HCT116 (cell line): ENCODE measurements at regions not wholly inside any gene's neighbourhood (a gene's known extent, or its start where the extent isn't known, plus 50 kb on each side); places are given as distances from the start of the nearest gene placed in this dataset.

Experiments
- ATAC-seq: fragments of 200-7000 bp; cut with Tn5 transposase; 2 replicates; pipeline ENCODE4 v1.9.1; 2020; ENCODE audit warnings: mild to moderate bottlenecking, moderate library complexity
- BruUV-seq: library from RNA; stranded (reverse); fragments of 400-500 nt; replicated peaks from 2 replicates; lab custom pipeline; 2021; lab: Mats Ljungman, UMichigan
- CTCF ChIA-PET: fragments of 300-600 bp; sonication (Branson Sonifier 250); formaldehyde crosslinking; loops from one replicate; lab custom pipeline; 2021; ENCODE audit warnings: antibody characterized with exemption; lab: Charles Lee
- POLR2A ChIA-PET: fragments of 300-600, 350-600 bp; sonication (Branson Sonifier 250); formaldehyde crosslinking; loops from one replicate; lab custom pipeline; 2021; ENCODE audit warnings: antibody characterized with exemption; lab: Charles Lee
- RAD21 ChIA-PET, 2 experiments: fragments of 300-600 bp; sonication (Branson Sonifier 250); formaldehyde crosslinking; loops; one replicate each; lab custom pipeline; 2023; ENCODE audit warnings: low total read pairs in 2 of 2; ENCODE audit not compliant: uncharacterized antibody in 2 of 2, unreplicated experiment in 2 of 2, low non-redundant PET in 1 of 2; lab: Charles Lee
- DNase-seq: peaks from one replicate; pipeline ENCODE4 v3.0.0-alpha.2; 2010; ENCODE audit warnings: low read depth, low spot score
- H2AFZ ChIP-seq: fragments of 200-600 bp; shearing (Covaris generic), sonication (generic); 2 replicates; pipeline ENCODE4 v1.6.1; 2017; ENCODE audit warnings: low read depth, mixed run types, mixed read lengths, antibody characterized with exemption, low read length; ENCODE audit not compliant: poor library complexity, severe bottlenecking
- H3K27ac ChIP-seq: 2 replicates; pipeline ENCODE4 v1.5.1; 2012; ENCODE audit warnings: low read depth, low read length
- H3K27me3 ChIP-seq: fragments of 200-600 bp; sonication (generic); 2 replicates; pipeline ENCODE4 v1.6.1; 2016; ENCODE audit warnings: mixed run types, low read length, mixed read lengths; ENCODE audit not compliant: insufficient read depth
- H3K36me3 ChIP-seq, 2 experiments: fragments of 200-500 bp in 1 of 2; fragments of 200-600 bp in 1 of 2; sonication (Bioruptor generic) in 1 of 2; sonication (generic) in 1 of 2; 2 replicates each; pipeline versions ENCODE4 v1.5.1 to v1.6.1; 2014 to 2016; ENCODE audit warnings: low read length in 2 of 2, inconsistent platforms in 1 of 2, mixed read lengths in 1 of 2, mixed run types in 1 of 2; ENCODE audit not compliant: insufficient read depth in 2 of 2, control insufficient read depth in 1 of 2
- H3K4me1 ChIP-seq, 2 experiments: fragments of 200-600 bp in 1 of 2; sonication (generic) in 1 of 2; 2 replicates each; pipeline versions ENCODE4 v1.5.1 to v1.6.1; 2012 to 2017; ENCODE audit warnings: low read length in 2 of 2, inconsistent platforms in 1 of 2, mild to moderate bottlenecking in 1 of 2, mixed read lengths in 1 of 2, mixed run types in 1 of 2, moderate library complexity in 1 of 2; ENCODE audit not compliant: insufficient read depth in 2 of 2, control insufficient read depth in 1 of 2
- H3K4me2 ChIP-seq: fragments of 200-600 bp; sonication (generic); 2 replicates; pipeline ENCODE4 v1.6.1; 2017; ENCODE audit warnings: mixed run types, low read length, mixed read lengths
- H3K4me3 ChIP-seq, 2 experiments: fragments of 200-600 bp in 1 of 2; sonication (generic) in 1 of 2; replicated peaks in 1 of 2; 2 replicates each; pipeline ENCODE4 v1.5.1; 2011 to 2016; ENCODE audit warnings: low read length in 2 of 2, control low read depth in 1 of 2, low read depth in 1 of 2, mild to moderate bottlenecking in 1 of 2, mixed read lengths in 1 of 2, mixed run types in 1 of 2
- H3K79me2 ChIP-seq: fragments of 200-600 bp; sonication (generic); 2 replicates; pipeline ENCODE4 v1.6.1; 2017; ENCODE audit warnings: mild to moderate bottlenecking, mixed run types, low read length, moderate library complexity, mixed read lengths; ENCODE audit not compliant: insufficient read depth
- H3K9ac ChIP-seq: fragments of 200-600 bp; sonication (generic); 2 replicates; pipeline ENCODE4 v1.6.1; 2016; ENCODE audit warnings: low read length, mixed read lengths
- H3K9me2 ChIP-seq: fragments of 200-600 bp; sonication (generic), shearing (Covaris generic); 2 replicates; pipeline ENCODE4 v1.6.1; 2017; ENCODE audit warnings: mixed run types, mild to moderate bottlenecking, moderate library complexity; ENCODE audit not compliant: insufficient read depth
- H3K9me3 ChIP-seq, 2 experiments: fragments of 200-500 bp in 1 of 2; fragments of 200-600 bp in 1 of 2; sonication (Bioruptor generic) in 1 of 2; sonication (generic) in 1 of 2; 2 replicates each; pipeline ENCODE4 v1.6.1; 2014 to 2017; ENCODE audit warnings: low read length in 2 of 2, mixed read lengths in 2 of 2, inconsistent platforms in 1 of 2, low read depth in 1 of 2, mild to moderate bottlenecking in 1 of 2, mixed run types in 1 of 2, moderate library complexity in 1 of 2; ENCODE audit not compliant: control insufficient read depth in 1 of 2, insufficient read depth in 1 of 2
- H4K20me1 ChIP-seq: fragments of 200-600 bp; sonication (generic), shearing (Covaris generic); 2 replicates; pipeline ENCODE4 v1.6.1; 2017; ENCODE audit warnings: mixed run types, mild to moderate bottlenecking, moderate library complexity; ENCODE audit not compliant: insufficient read depth
- CEBPB ChIP-seq: IDR thresholded peaks from 2 replicates; pipeline ENCODE4 v1.6.1; 2012; ENCODE audit warnings: low read depth
- CTCF ChIP-seq, 3 experiments: fragments of 200-600 bp in 1 of 3; sonication (generic) in 1 of 3; IDR thresholded peaks in 2 of 3; conservative IDR thresholded peaks in 1 of 3; 2 replicates each; pipeline ENCODE4 v1.5.1; 2012 to 2017; ENCODE audit warnings: low read depth in 2 of 3, low read length in 2 of 3, antibody characterized with exemption in 1 of 3, borderline replicate concordance in 1 of 3, control low read depth in 1 of 3, mild to moderate bottlenecking in 1 of 3, mixed read lengths in 1 of 3, mixed run types in 1 of 3, moderate library complexity in 1 of 3; ENCODE audit not compliant: insufficient read depth in 1 of 3
- EGR1 ChIP-seq: IDR thresholded peaks from 2 replicates; pipeline ENCODE4 v1.6.1; 2012; ENCODE audit warnings: low read depth
- ELF1 ChIP-seq: IDR thresholded peaks from 2 replicates; pipeline ENCODE4 v1.6.1; 2012; ENCODE audit warnings: low read depth, borderline replicate concordance
- EZH2phosphoT487 ChIP-seq: fragments of 200-600 bp; IDR thresholded peaks from 2 replicates; pipeline ENCODE4 v1.6.1; 2018; ENCODE audit warnings: antibody characterized with exemption, borderline replicate concordance
- FOSL1 ChIP-seq: IDR thresholded peaks from 2 replicates; pipeline ENCODE4 v1.6.1; 2012; ENCODE audit warnings: low read depth
- POLR2AphosphoS5 ChIP-seq: IDR thresholded peaks from 2 replicates; pipeline ENCODE4 v1.6.1; 2011; ENCODE audit warnings: mild to moderate bottlenecking, low read depth, low read length, moderate library complexity
- RAD21 ChIP-seq: IDR thresholded peaks from 2 replicates; pipeline ENCODE4 v1.6.1; 2012; ENCODE audit warnings: low read depth, mild to moderate bottlenecking
- REST ChIP-seq: IDR thresholded peaks from 2 replicates; pipeline ENCODE4 v1.6.1; 2012; ENCODE audit warnings: low read depth
- SP1 ChIP-seq: IDR thresholded peaks from 2 replicates; pipeline ENCODE4 v1.6.1; 2012; ENCODE audit warnings: low read depth
- SRF ChIP-seq: IDR thresholded peaks from 2 replicates; pipeline ENCODE4 v1.6.1; 2012; ENCODE audit warnings: low read depth
- TCF7L2 ChIP-seq: IDR thresholded peaks from 2 replicates; pipeline ENCODE4 v1.7.0; 2011; ENCODE audit warnings: borderline replicate concordance, inconsistent platforms; ENCODE audit not compliant: insufficient read depth, insufficient read length; ENCODE audit errors: extremely low read depth
- YY1 ChIP-seq: IDR thresholded peaks from 2 replicates; pipeline ENCODE4 v1.6.1; 2011; ENCODE audit warnings: low read length, low read depth, moderate library complexity, mild to moderate bottlenecking; ENCODE audit not compliant: insufficient replicate concordance; ENCODE audit errors: extremely low read depth
- ZFX ChIP-seq: fragments of 450-650 bp; IDR thresholded peaks from 2 replicates; pipeline ENCODE4 v1.6.1; 2017
- intact Hi-C: fragments of 100-400 bp; cut with micrococcal nuclease; formaldehyde crosslinking; loops from 2 replicates; pipeline ENCODE4 v1.10.0; 2022
- TF ChIP-seq, protein P1 (sequence below): IDR thresholded peaks from 2 replicates; pipeline ENCODE4 v1.6.1; 2012

DNA sequence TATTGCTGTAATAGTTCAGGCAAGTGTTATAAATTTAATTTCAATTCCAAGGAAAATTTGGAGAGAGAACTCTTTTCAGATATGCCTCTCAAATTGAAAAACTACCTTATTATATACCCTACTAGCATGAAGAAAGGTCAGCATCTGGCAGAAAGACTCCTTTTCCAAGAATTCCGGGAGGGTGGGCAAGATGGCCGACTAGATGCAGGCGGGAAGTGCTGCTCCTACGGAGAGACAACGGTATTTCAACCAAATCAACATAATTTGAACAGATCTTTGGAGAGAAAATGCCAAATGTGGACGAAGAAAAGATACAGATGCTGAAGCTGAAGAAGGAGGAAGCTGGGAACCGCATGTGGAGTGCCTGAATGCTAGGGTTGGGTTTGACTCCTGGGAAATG lies 53.8 kb upstream of the INTU start:
- Histone ChIP-seq H3K9me2 (no peaks in the 10 kb centered on the region), H3K4me2 (no peak overlapping the region), H3K9ac (no peak overlapping the region), H3K4me3 (no peak overlapping the region), H3K4me1 (no peaks in the 10 kb centered on the region), H2AFZ (no peak overlapping the region), H3K27me3 (no peaks in the 10 kb centered on the region), H3K9me3 (no peaks in the 10 kb centered on the region), H3K27ac (no peak overlapping the region), H3K79me2 (no peaks in the 10 kb centered on the region), H3K36me3 (no peaks in the 10 kb centered on the region), H4K20me1 (no peaks in the 10 kb centered on the region)
- intact Hi-C loops: no loop called here
- ChIA-PET CTCF (interaction anchor here (1.3 to 1.5 kb wide), 2 partner anchors 8 to 153 kb away, joined by 4 to 7 read pairs; no protein-coding TSS in a partner anchor), RAD21 (no interaction called here), POLR2A (no interaction called here)
- no TSS peak for BruUV-seq
- DNase-seq (no peak), ATAC-seq (no peak)
- TF ChIP-seq, protein P1, sequence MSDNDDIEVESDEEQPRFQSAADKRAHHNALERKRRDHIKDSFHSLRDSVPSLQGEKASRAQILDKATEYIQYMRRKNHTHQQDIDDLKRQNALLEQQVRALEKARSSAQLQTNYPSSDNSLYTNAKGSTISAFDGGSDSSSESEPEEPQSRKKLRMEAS: no peak

GRCh38 chr4:127579821-127580220 lies 52.9 kb upstream of the INTU start:
- H3K27ac ChIP-seq: no peak overlapping the region
- no peaks in the 10 kb centered on the region for H3K79me2 ChIP-seq
- no peak overlapping the region for H3K9ac ChIP-seq
- no peaks in the 10 kb centered on the region for H3K9me2 ChIP-seq
- ChIA-PET CTCF (no interaction called here), RAD21 (no interaction called here), POLR2A (no interaction called here)
- no peak for TF ChIP-seq RAD21
- no peak for TF ChIP-seq REST
- no peak for TF ChIP-seq CTCF (IDR thresholded peaks at IDR 0.05 in 2 of 3, conservative IDR thresholded peaks at IDR 0.05 in 1 of 3; ENCODE audit: borderline replicate concordance in 1 of 3, insufficient read depth in 1 of 3, low read depth in 2 of 3, low read length in 2 of 3)
- TF ChIP-seq ZFX: no peak
- TF ChIP-seq TCF7L2: no peak
- no peak for TF ChIP-seq POLR2AphosphoS5
- TF ChIP-seq, protein P1: no peak
- no peak for TF ChIP-seq CEBPB
- no peak for TF ChIP-seq SP1
- TF ChIP-seq YY1: no peak
- no peak for TF ChIP-seq SRF
- no peak for TF ChIP-seq EGR1
- TF ChIP-seq ELF1: no peak
- TF ChIP-seq FOSL1: no peak
- TF ChIP-seq EZH2phosphoT487: no peak
- H3K4me1 ChIP-seq: no peaks in the 10 kb centered on the region
- H4K20me1 ChIP-seq: no peaks in the 10 kb centered on the region
- H3K27me3 ChIP-seq: no peaks in the 10 kb centered on the region
- no peak for DNase-seq
- no peak overlapping the region for H3K4me3 ChIP-seq
- no peaks in the 10 kb centered on the region for H3K9me3 ChIP-seq
- no peaks in the 10 kb centered on the region for H3K36me3 ChIP-seq
- BruUV-seq: no TSS peak
- no peak overlapping the region for H2AFZ ChIP-seq
- ATAC-seq: no peak
- no peak overlapping the region for H3K4me2 ChIP-seq
- intact Hi-C loops: no loop called here
